Immature natural killer cell (primary cell): ENCODE measurements at regions not wholly inside any gene's neighbourhood (a gene's known extent, or its start where the extent isn't known, plus 50 kb on each side); places are given as distances from the start of the nearest gene placed in this dataset.

ENCODE experiments used
- DNase-seq, 3 donors: peaks; one replicate each; pipeline ENCODE4 v3.0.0; 2022; ENCODE audit warnings: mixed read lengths in 1 of 3
- H3K27ac Mint-ChIP-seq, 6 donors: one replicate each; pipeline ENCODE4 v1.8.0; 2020; ENCODE audit warnings: mixed read lengths in 6 of 6, mild to moderate bottlenecking in 5 of 6, inconsistent platforms in 4 of 6, moderate library complexity in 3 of 6
- H3K27me3 Mint-ChIP-seq, 3 donors: one replicate each; pipeline ENCODE4 v1.8.0; 2020 to 2021; ENCODE audit warnings: low read depth in 3 of 3, mild to moderate bottlenecking in 3 of 3, mixed read lengths in 3 of 3, moderate library complexity in 3 of 3, inconsistent platforms in 1 of 3
- H3K36me3 Mint-ChIP-seq, 3 donors: one replicate each; pipeline ENCODE4 v1.8.0; 2020; ENCODE audit warnings: mixed read lengths in 3 of 3, inconsistent platforms in 2 of 3, mild to moderate bottlenecking in 2 of 3
- H3K4me1 Mint-ChIP-seq, 2 donors: one replicate each; pipeline ENCODE4 v1.8.0; 2020; ENCODE audit warnings: inconsistent platforms in 2 of 2, mild to moderate bottlenecking in 2 of 2, mixed read lengths in 2 of 2, moderate library complexity in 1 of 2
- H3K4me3 Mint-ChIP-seq, 5 donors: one replicate each; pipeline ENCODE4 v1.8.0; 2020; ENCODE audit warnings: mild to moderate bottlenecking in 5 of 5, mixed read lengths in 5 of 5, inconsistent platforms in 3 of 5, moderate library complexity in 3 of 5
- H3K9me3 Mint-ChIP-seq, 6 donors: one replicate each; pipeline ENCODE4 v1.8.0; 2020; ENCODE audit warnings: mild to moderate bottlenecking in 6 of 6, mixed read lengths in 6 of 6, inconsistent platforms in 4 of 6, moderate library complexity in 3 of 6

DNA sequence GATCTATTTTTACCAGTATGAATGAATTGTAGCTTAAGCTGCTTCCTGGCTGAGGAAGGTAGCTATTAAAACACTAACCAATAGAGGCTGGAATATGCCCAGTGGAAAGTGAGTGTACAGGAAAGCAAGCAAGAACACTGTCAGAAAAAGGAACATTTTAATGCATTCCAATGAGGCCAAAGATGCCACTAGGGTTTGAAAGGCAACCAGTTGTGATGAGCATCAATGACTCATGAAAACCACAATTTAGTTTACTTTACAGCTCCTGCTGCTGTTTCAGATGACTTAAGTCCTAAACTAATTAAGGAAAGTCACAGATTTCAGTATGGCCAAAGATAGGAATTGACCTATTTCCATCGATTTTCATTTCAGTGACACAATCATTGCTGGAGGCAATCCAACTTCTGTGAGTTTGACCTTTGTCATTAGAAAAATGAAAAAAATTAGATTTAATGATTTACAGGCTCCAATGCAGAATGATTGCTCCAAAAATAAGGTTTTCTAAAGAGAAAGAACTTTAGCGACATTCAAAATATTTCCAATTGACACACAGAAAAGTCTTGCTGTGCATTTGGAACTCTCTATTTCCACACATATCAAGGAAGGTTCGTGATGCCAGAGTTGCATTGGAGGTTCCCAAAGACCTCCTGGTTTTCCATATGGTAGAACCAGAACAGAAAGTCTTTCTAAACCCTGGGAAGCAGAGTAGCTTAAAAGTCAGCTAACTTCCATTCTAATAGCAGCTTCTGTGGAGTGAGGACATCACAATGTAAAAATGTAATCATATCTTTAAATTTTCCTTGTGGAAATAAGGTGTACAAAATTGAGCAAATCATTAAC lies 103.0 kb downstream of the SUCNR1 start:
- peaks cover 0 to 5% (median 2%) of the 10 kb centered on the region in 3 donors for H3K27me3 Mint-ChIP-seq
- DNase-seq, result no peak
- H3K9me3 Mint-ChIP-seq, result no peaks in the 10 kb centered on the region
- peaks cover 0 to 4% (median 0%) of the 10 kb centered on the region in 3 donors for H3K36me3 Mint-ChIP-seq
- H3K4me1 Mint-ChIP-seq, result no peaks in the 10 kb centered on the region
- no peak overlapping the region for H3K27ac Mint-ChIP-seq
- no peak overlapping the region for H3K4me3 Mint-ChIP-seq

DNA sequence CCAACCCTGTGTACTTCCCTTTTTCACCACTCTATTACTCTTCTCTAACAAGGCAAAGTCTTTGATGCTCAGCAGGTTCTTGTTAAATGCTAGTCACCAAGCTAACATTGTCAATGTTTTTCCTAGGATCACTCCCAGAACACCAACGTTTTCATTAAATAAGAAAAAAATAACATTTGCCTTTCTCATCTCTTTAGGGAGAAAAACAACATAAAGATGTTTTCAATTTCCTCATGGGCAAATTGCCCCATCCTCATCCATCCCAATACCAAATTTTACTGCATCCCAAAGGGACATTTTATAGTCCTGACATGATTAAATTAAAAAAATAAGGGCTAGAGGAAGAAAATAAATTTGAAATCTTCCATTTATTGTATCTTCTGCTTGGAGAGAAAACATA lies 106.5 kb downstream of the SUCNR1 start:
- DNase-seq, result no peak
- no peak overlapping the region for H3K4me3 Mint-ChIP-seq
- H3K36me3 Mint-ChIP-seq, result peaks cover 0 to 4% (median 0%) of the 10 kb centered on the region in 3 donors
- peaks cover 0 to 5% (median 2%) of the 10 kb centered on the region in 3 donors for H3K27me3 Mint-ChIP-seq
- no peak overlapping the region for H3K27ac Mint-ChIP-seq
- H3K9me3 Mint-ChIP-seq, result no peaks in the 10 kb centered on the region
- peaks cover 0 to under 1% of the 10 kb centered on the region in 2 donors for H3K4me1 Mint-ChIP-seq

DNA sequence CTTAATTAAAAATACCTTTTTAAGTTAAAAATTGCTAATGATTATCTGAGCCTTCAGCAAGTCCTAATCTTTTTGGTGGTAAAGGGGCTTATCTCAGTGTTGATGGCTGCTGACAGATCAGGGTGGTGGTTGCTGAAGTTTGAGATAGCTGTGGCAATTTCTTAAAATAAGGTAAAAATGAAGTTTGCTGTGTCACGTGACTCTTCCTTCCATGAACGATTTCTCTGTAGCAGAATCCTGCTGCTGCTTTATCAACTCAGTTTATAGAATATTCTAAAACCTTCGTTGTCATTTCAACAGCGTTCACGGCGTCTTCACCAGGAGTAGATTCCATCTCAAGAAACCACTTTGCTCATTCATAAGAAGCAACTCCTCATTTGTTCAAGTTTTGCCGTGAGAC lies 110.1 kb downstream of the SUCNR1 start:
- peaks cover 0 to 2% (median 0%) of the 10 kb centered on the region in 6 donors for H3K9me3 Mint-ChIP-seq
- peaks cover 0 to 1% (median 0%) of the 10 kb centered on the region in 3 donors for H3K27me3 Mint-ChIP-seq
- H3K27ac Mint-ChIP-seq, result no peak overlapping the region
- no peak overlapping the region for H3K4me3 Mint-ChIP-seq
- H3K4me1 Mint-ChIP-seq, result peaks cover 0 to 4% of the 10 kb centered on the region in 2 donors
- no peak for DNase-seq
- H3K36me3 Mint-ChIP-seq, result peaks cover 0 to 4% (median 0%) of the 10 kb centered on the region in 3 donors

DNA sequence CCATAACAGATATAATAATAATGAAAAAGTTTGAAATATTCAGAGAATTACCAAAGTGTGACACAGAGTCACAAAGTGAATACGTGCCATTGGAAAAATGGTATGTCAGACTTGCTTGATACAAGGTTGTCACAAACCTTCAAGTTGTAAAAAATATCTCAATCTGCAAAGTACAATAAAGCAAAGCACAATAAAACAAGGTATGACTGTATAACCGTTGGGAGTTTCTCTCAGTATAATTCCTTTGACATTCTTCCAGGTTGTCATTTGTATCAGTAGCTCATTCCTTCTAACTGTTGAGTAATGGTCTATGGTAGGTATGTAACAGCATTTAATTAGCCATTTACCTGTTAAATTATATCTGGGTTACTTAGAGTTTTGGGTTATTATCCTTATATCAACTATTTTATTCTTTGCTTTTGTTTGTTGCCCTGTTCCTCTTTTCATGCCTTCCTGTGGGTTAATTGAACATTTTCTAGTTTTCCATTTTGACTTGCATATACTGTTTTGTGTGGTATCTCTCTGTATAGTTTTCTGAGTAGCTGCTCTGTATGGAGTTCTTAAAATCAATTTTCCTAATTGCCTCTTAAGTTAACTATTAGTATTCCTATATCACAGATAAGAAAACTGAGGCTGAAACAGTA lies 112.5 kb downstream of the SUCNR1 start:
- Mint-ChIP-seq H3K36me3 (no peaks in the 10 kb centered on the region), H3K4me3 (no peak overlapping the region), H3K9me3 (peaks cover 0 to 2% (median 0%) of the 10 kb centered on the region in 6 donors), H3K27me3 (peaks cover 0 to 4% (median 0%) of the 10 kb centered on the region in 3 donors), H3K4me1 (peaks cover 0 to 4% of the 10 kb centered on the region in 2 donors), H3K27ac (no peak overlapping the region)
- DNase-seq, result no peak

DNA sequence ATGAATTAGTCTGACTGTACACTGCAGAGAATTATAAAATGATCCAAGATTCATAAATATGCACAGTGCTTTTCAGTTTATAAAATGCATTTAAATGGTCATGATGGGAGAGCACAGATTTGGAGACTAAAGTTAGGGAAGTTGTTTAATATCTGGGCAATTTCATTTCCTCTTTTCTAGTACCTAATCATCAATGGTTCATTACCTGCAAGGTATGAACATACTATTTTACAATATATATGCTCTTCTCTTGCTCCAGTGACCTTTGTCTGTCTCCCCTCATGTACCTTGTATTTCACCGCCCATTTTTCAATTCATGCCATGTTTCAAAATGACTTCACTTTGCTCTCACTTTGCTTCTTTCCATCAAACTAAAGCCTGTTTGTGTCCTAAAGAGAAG lies 114.5 kb downstream of the SUCNR1 start:
- peaks cover 0 to 9% (median 0%) of the 10 kb centered on the region in 3 donors for H3K27me3 Mint-ChIP-seq
- no peak overlapping the region for H3K27ac Mint-ChIP-seq
- peaks cover 0 to 2% (median 0%) of the 10 kb centered on the region in 6 donors for H3K9me3 Mint-ChIP-seq
- DNase-seq, result no peak
- H3K4me1 Mint-ChIP-seq, result peaks cover 0 to 4% of the 10 kb centered on the region in 2 donors
- H3K36me3 Mint-ChIP-seq, result no peaks in the 10 kb centered on the region
- no peak overlapping the region for H3K4me3 Mint-ChIP-seq

DNA sequence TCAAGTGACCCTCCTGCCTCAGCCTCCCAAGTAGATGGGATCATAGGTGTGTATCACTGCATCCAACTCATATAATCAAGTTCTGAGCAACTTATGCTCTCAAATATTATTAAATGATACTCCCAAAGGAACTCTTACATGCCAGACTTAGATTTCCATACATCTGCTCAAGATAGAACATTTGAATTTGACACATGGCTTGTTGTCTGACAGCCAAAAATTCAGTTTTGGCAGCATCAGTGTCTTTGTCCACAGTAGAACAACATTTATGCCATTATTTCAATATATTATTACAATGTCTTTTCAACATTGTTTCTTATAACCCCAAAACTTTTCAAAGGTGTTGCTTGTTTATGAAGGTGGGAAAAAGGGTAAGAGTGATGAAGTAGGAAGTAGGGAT lies 116.2 kb downstream of the SUCNR1 start:
- no peaks in the 10 kb centered on the region for H3K36me3 Mint-ChIP-seq
- H3K4me3 Mint-ChIP-seq, result no peak overlapping the region
- DNase-seq, result no peak
- no peak overlapping the region for H3K27ac Mint-ChIP-seq
- H3K27me3 Mint-ChIP-seq, result peaks cover 0 to 9% (median 0%) of the 10 kb centered on the region in 3 donors
- H3K4me1 Mint-ChIP-seq, result peaks cover 0 to 4% of the 10 kb centered on the region in 2 donors
- H3K9me3 Mint-ChIP-seq, result peaks cover 0 to 2% (median 0%) of the 10 kb centered on the region in 6 donors

DNA sequence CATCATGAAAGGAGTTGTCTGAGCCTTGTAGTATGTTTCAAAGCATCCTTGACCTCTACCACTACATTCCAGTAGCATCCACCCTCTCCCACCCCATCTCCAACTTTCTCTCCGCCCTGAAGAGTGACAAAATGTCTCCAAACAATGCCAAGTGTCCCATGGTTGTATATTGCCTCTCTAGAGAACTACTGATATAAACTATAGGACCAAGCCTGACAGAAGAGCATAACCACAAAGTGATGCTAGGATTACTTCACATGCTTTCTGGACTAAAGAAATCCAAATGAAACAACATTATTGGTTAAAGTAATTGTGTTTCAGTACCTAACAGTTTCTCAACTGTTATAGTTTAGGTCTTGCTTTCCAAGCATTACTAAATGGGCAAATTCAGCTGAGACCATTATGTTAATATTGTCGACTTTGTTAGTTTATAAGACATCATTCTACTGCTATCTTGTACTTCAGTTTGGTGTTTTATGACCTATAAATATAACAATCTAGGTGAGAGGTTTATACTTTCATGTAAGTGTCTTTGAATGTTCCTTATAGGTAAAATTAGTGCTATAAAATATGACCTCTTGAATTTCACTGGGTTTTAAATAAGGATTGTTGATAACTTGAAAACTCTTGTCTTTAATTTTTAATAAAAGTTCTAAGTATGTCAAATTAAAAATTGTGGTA lies 117.4 kb downstream of the SUCNR1 start:
- Mint-ChIP-seq H3K27ac (no peak overlapping the region), H3K36me3 (no peaks in the 10 kb centered on the region), H3K27me3 (peaks cover 0 to 9% (median 0%) of the 10 kb centered on the region in 3 donors), H3K4me3 (no peak overlapping the region), H3K4me1 (no peaks in the 10 kb centered on the region), H3K9me3 (peaks cover 0 to 2% (median 0%) of the 10 kb centered on the region in 6 donors)
- DNase-seq, result no peak

DNA sequence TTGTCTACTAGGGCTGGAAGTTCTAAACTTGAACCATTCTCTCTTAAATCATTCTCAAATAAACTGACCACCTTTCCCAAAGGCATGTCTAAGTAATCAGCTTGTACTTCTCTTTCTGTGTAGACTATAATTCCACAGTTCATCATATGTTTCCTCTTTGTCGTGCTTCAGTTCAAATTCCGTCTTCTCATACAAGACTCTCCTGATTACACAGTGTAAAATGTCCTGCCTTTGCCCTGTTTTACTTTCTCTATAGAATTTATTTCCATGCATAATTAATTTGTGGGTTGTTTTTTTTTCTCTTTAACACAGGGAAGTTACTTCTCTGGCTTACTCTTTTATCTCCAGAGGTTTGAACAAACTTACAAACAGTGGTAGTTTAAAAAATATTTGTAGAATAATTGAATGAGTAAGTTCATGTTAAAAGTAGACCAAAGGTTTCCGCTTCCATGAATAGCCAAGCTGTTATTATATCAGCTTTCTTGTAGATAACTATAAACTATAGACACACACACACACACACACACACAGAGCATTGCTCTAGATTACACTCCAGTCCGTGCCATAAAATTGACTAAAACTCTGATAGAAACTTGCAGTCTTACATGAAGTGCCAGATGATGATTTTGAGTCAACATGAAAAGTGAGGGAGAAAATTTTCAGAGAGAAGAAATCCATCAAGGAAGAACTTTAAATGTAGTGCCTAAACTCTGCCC lies 119.0 kb downstream of the SUCNR1 start:
- Mint-ChIP-seq H3K27ac (no peak overlapping the region), H3K9me3 (no peaks in the 10 kb centered on the region), H3K27me3 (peaks cover 0 to 9% (median 0%) of the 10 kb centered on the region in 3 donors), H3K4me1 (no peaks in the 10 kb centered on the region), H3K36me3 (no peaks in the 10 kb centered on the region), H3K4me3 (no peak overlapping the region)
- DNase-seq, result no peak

DNA sequence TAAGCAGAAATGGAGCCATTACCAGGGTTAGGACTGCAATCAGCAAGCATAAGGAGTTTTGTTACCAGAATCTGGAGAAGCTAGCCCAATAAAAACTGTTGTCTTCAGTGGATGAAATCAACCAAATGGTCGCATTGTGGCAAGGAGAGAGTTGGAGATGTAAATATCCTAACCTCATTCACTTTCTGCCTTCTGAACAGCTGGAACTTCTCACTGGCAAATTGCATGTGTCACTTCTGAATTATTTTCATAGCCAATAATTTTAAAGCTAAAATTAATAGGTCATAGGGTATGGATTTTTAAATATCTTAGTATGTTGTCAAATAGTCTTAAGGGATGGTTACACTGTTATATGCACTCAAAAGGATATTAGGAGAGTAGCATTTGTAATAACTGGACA lies 121.6 kb downstream of the SUCNR1 start:
- no peak overlapping the region for H3K4me3 Mint-ChIP-seq
- H3K36me3 Mint-ChIP-seq, result no peaks in the 10 kb centered on the region
- no peaks in the 10 kb centered on the region for H3K9me3 Mint-ChIP-seq
- no peak for DNase-seq
- H3K27me3 Mint-ChIP-seq, result peaks cover 0 to 6% (median 0%) of the 10 kb centered on the region in 3 donors
- H3K27ac Mint-ChIP-seq, result no peak overlapping the region
- no peaks in the 10 kb centered on the region for H3K4me1 Mint-ChIP-seq

DNA sequence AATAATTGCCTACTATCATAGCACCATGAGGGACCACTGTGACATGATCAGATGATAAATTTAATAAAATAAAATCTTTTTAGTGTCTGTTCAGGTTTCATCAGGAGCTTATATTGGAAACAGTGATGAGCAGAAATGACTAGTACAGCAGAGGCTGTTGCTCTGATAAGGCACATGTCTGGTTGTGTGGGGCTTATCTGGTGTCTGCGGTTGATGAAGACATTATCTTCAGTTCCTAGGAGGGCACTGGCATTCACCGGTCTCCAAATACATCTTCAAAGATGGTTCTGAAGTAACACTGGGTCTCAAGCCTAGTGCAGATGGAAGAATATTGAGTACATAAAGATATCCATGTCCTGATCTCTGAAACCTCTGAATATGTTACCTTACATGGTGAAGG lies 125.3 kb downstream of the SUCNR1 start:
- H3K27ac Mint-ChIP-seq, result no peak overlapping the region
- H3K9me3 Mint-ChIP-seq, result no peaks in the 10 kb centered on the region
- no peak for DNase-seq
- H3K36me3 Mint-ChIP-seq, result no peaks in the 10 kb centered on the region
- no peaks in the 10 kb centered on the region for H3K27me3 Mint-ChIP-seq
- no peaks in the 10 kb centered on the region for H3K4me1 Mint-ChIP-seq
- H3K4me3 Mint-ChIP-seq, result no peak overlapping the region

DNA sequence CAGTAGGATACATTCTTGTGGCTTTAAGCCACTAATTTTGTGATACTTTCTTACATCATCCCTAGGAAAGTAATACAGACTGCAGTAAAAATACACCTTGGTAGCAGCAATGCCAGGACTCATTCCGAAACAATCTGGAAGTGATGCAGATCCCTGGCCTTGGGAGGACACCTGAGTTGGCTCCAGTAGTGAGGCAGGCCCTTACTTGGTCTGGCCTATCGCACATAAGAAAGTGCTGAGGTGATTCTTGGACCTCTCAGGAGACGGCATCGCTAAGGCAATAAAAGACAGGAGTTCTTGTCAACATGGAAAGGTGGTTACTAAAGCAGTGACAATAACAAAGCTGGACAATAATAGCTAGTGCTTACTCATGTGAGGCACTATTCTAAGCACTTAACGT lies 126.5 kb downstream of the SUCNR1 start:
- Mint-ChIP-seq H3K27ac (no peak overlapping the region), H3K9me3 (no peaks in the 10 kb centered on the region), H3K4me3 (no peak overlapping the region), H3K4me1 (no peaks in the 10 kb centered on the region), H3K27me3 (no peaks in the 10 kb centered on the region), H3K36me3 (no peaks in the 10 kb centered on the region)
- no peak for DNase-seq

DNA sequence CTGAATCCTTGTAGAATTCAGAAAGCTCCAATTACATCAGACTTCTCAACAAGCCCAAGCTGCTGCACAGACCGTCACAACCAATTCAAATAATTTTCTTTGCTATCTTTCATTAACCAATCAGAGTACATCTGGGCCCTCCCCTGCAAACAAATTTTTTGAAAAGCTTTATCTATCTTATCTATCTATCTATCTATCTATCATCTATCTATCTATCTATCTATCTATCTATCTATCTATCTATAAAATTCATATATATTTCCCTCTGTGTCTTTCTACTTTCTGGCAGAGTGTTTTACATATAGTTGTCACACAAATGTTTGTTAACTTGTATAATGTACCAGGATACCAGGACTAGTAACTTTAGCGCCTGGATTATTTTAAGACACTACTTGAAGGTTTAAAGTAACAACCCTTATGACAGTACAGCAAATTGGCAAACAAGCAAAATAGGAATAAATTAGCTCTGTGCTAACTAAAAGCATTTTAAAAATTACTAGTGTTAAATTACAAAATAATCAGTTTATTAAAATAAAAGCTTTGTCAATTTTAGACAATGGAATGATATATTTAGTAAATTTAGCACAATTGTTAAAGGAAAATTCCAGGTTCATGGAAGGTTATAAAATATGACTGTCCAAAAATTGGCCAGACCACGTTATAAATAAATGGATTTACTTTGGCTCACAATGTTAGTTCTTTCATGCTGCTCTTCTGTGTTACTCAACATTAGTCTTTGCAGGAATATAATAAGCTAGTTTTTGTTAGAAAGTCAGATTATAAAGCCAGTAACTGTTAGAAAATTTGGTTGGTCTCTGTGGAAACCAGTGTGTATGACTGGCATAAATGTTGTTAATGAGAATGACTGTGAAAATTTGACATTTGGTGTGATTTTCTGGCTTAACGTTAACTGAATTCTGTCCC lies 138.6 kb downstream of the SUCNR1 start:
- peaks cover 0 to 6% (median 0%) of the 10 kb centered on the region in 3 donors for H3K27me3 Mint-ChIP-seq
- H3K27ac Mint-ChIP-seq, result no peak overlapping the region
- no peak for DNase-seq
- no peaks in the 10 kb centered on the region for H3K4me1 Mint-ChIP-seq
- H3K9me3 Mint-ChIP-seq, result no peaks in the 10 kb centered on the region
- H3K36me3 Mint-ChIP-seq, result no peaks in the 10 kb centered on the region
- H3K4me3 Mint-ChIP-seq, result no peak overlapping the region

DNA sequence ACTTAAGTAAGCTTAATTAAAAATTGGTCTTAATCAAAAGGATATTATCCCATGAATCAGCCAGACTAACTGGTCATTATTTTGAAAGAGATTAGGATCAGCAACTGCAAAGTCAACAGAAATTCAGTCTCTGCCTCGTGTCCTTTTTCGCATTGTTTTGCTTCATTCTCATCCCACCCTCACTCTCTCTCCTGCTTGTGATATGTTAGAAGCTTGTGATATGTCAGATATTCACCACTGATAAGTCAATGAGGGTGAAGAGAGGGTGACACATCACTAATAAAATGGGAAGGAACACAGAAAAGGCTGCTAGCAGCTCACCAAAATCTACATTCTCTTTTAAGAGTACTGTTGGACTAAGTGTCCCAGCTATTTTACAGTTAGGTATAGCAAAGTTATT lies 146.1 kb downstream of the SUCNR1 start:
- no peak overlapping the region for H3K4me3 Mint-ChIP-seq
- no peaks in the 10 kb centered on the region for H3K36me3 Mint-ChIP-seq
- H3K27me3 Mint-ChIP-seq, result peaks cover 0 to 5% (median 4%) of the 10 kb centered on the region in 3 donors
- DNase-seq, result no peak
- no peaks in the 10 kb centered on the region for H3K4me1 Mint-ChIP-seq
- no peaks in the 10 kb centered on the region for H3K9me3 Mint-ChIP-seq
- no peak overlapping the region for H3K27ac Mint-ChIP-seq
